ENCODE measurements at regions not wholly inside any gene's neighbourhood (a gene's known extent, or its start where the extent isn't known, plus 50 kb on each side); places are given as distances from the start of the nearest gene placed in this dataset.

DNA sequence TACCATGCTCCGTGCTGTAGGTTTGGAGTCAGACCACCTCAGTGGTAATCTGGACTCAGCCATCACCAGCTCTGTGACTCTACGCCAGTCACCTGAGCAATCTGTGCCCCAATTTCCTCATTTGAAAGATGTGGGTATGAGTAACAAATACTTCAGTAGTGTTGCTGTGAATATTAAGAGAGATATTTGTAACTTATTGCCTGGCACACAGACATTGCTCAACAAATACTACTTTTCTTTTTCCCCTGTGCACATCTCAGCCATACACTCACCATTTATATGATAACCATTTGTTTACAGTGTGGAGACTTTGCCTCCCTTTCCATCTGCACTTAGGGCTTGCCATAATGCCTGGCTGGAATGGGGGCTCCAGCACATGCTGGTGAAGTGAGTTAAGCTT lies 89.7 kb upstream of the CLPB start:
- TF ChIP-seq, protein P1, sequence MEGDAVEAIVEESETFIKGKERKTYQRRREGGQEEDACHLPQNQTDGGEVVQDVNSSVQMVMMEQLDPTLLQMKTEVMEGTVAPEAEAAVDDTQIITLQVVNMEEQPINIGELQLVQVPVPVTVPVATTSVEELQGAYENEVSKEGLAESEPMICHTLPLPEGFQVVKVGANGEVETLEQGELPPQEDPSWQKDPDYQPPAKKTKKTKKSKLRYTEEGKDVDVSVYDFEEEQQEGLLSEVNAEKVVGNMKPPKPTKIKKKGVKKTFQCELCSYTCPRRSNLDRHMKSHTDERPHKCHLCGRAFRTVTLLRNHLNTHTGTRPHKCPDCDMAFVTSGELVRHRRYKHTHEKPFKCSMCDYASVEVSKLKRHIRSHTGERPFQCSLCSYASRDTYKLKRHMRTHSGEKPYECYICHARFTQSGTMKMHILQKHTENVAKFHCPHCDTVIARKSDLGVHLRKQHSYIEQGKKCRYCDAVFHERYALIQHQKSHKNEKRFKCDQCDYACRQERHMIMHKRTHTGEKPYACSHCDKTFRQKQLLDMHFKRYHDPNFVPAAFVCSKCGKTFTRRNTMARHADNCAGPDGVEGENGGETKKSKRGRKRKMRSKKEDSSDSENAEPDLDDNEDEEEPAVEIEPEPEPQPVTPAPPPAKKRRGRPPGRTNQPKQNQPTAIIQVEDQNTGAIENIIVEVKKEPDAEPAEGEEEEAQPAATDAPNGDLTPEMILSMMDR (IDR thresholded peaks at IDR 0.05) = no peak
- no peak overlapping the region for H3K4me3 Mint-ChIP-seq
- H3K36me3 Mint-ChIP-seq = no peaks in the 10 kb centered on the region
- WGBS (ENCODE audit: insufficient coverage) = no CpG with 5 or more reads among the region's 2 CpGs
- H4K20me1 ChIP-seq (ENCODE audit: insufficient read depth, low read length) = no peaks in the 10 kb centered on the region
- no peak overlapping the region for H3K4me2 ChIP-seq (replicated peaks; ENCODE audit: extremely low read depth, low read length, poor library complexity, severe bottlenecking)
- DNase-seq = no peak
- H3K27me3 ChIP-seq (ENCODE audit: control insufficient read depth in 2 of 2, insufficient read depth in 2 of 2, low read length in 2 of 2) = no peaks in the 10 kb centered on the region
- no peaks in the 10 kb centered on the region for H3K9me3 ChIP-seq (replicated peaks in 1 of 2; ENCODE audit: control insufficient read depth in 1 of 2, insufficient read depth in 1 of 2, low read length in 2 of 2)
- H3K4me1 Mint-ChIP-seq = peaks cover 10% of the 10 kb centered on the region
- peaks cover 2 to 7% of the 10 kb centered on the region in 2 donors for H3K4me1 ChIP-seq (ENCODE audit: control insufficient read depth in 1 of 2, insufficient read depth in 2 of 2, low read length in 2 of 2)
- no peak overlapping the region for H3K9ac ChIP-seq (ENCODE audit: insufficient read depth, low read length, poor library complexity, severe bottlenecking)
- peaks cover 1 to 7% (median 4%) of the 10 kb centered on the region in 3 donors for H3K27me3 Mint-ChIP-seq (ENCODE audit: low read depth in 3 of 3)
- no peak overlapping the region for H2AFZ ChIP-seq (ENCODE audit: insufficient read depth, low read depth, low read length, poor library complexity, severe bottlenecking)
- H3K27ac Mint-ChIP-seq = peak overlapping the region in 1 of 7 donors; percentile 27
- intact Hi-C loops (cut with micrococcal nuclease) = no loop called here
- peaks cover 0 to 2% (median 0%) of the 10 kb centered on the region in 7 donors for H3K9me3 Mint-ChIP-seq
- no peaks in the 10 kb centered on the region for H3K79me2 ChIP-seq (ENCODE audit: insufficient read depth, low read length)
- H3K27ac ChIP-seq (ENCODE audit: low read depth in 1 of 2, low read length in 2 of 2) = no peak overlapping the region
- no peaks in the 10 kb centered on the region for H3K36me3 ChIP-seq (replicated peaks in 1 of 2; ENCODE audit: control insufficient read depth in 1 of 2, insufficient read depth in 2 of 2, low read length in 2 of 2)
- H3K4me3 ChIP-seq (replicated peaks in 1 of 3; ENCODE audit: low read depth in 2 of 3, low read length in 3 of 3) = no peak overlapping the region

- H3K79me2 ChIP-seq (ENCODE audit: insufficient read depth, low read length) = no peaks in the 10 kb centered on the region
- H3K4me1 ChIP-seq (ENCODE audit: control insufficient read depth in 1 of 2, insufficient read depth in 2 of 2, low read length in 2 of 2) = peaks cover 2 to 9% of the 10 kb centered on the region in 2 donors
- peaks cover 0 to 2% (median 0%) of the 10 kb centered on the region in 7 donors for H3K9me3 Mint-ChIP-seq
- H3K4me2 ChIP-seq (replicated peaks; ENCODE audit: extremely low read depth, low read length, poor library complexity, severe bottlenecking) = no peak overlapping the region
- intact Hi-C loops (cut with micrococcal nuclease) = no loop called here
- no peaks in the 10 kb centered on the region for H3K27me3 ChIP-seq (ENCODE audit: control insufficient read depth in 2 of 2, insufficient read depth in 2 of 2, low read length in 2 of 2)
- H3K4me3 ChIP-seq (replicated peaks in 1 of 3; ENCODE audit: low read depth in 2 of 3, low read length in 3 of 3) = no peak overlapping the region
- TF ChIP-seq, protein P1 (IDR thresholded peaks at IDR 0.05) = no peak
- no peak for DNase-seq
- H3K27me3 Mint-ChIP-seq (ENCODE audit: low read depth in 3 of 3) = peaks cover 1 to 8% (median 1%) of the 10 kb centered on the region in 3 donors
- no peak overlapping the region for H3K9ac ChIP-seq (ENCODE audit: insufficient read depth, low read length, poor library complexity, severe bottlenecking)
- H3K4me1 Mint-ChIP-seq = peaks cover 11% of the 10 kb centered on the region
- H3K27ac ChIP-seq (ENCODE audit: low read depth in 1 of 2, low read length in 2 of 2) = no peak overlapping the region
- no peak overlapping the region for H3K4me3 Mint-ChIP-seq
- H3K36me3 ChIP-seq (replicated peaks in 1 of 2; ENCODE audit: control insufficient read depth in 1 of 2, insufficient read depth in 2 of 2, low read length in 2 of 2) = no peaks in the 10 kb centered on the region
- H4K20me1 ChIP-seq (ENCODE audit: insufficient read depth, low read length) = no peaks in the 10 kb centered on the region
- peak overlapping the region in 1 of 7 donors; percentile 63 for H3K27ac Mint-ChIP-seq
- no peak overlapping the region for H2AFZ ChIP-seq (ENCODE audit: insufficient read depth, low read depth, low read length, poor library complexity, severe bottlenecking)
- no peaks in the 10 kb centered on the region for H3K36me3 Mint-ChIP-seq
- H3K9me3 ChIP-seq (replicated peaks in 1 of 2; ENCODE audit: control insufficient read depth in 1 of 2, insufficient read depth in 1 of 2, low read length in 2 of 2) = no peaks in the 10 kb centered on the region
- 96% methylated on average over 4 of the region's 6 CpGs for WGBS (ENCODE audit: insufficient coverage)
These were observed 87.9 kb upstream of the CLPB start for GRCh38 chr11:72522186-72522585.
